HEK293 (cell line): ENCODE measurements at regions not wholly inside any gene's neighbourhood (a gene's known extent, or its start where the extent isn't known, plus 50 kb on each side); places are given as distances from the start of the nearest gene placed in this dataset.

Source experiments
- CTCF ChIA-PET: fragments of 350-600 bp; formaldehyde crosslinking; extraction: SDS; loops from one replicate; lab custom pipeline; 2021; ENCODE audit warnings: antibody characterized with exemption; lab: Yijun Ruan, JAX
- POLR2A ChIA-PET: fragments of 300-600 bp; formaldehyde crosslinking; extraction: SDS; loops from one replicate; lab custom pipeline; 2020; ENCODE audit warnings: antibody characterized with exemption, inconsistent platforms; lab: Yijun Ruan, JAX
- H3K27ac ChIP-seq: fragments of 200-500 bp; sonication (Bioruptor generic); 2 replicates; pipeline ENCODE4 v1.5.1; 2014; ENCODE audit warnings: low read depth, low read length, control low read depth, inconsistent platforms; ENCODE audit errors: extremely low read depth
- H3K36me3 ChIP-seq, 2 experiments: fragments of 200-500 bp in 1 of 2; sonication (Bioruptor generic) in 1 of 2; 1 replicate in 1 of 2; 2 replicates in 1 of 2; pipeline ENCODE4 v1.5.1; 2014 to 2017; ENCODE audit warnings: inconsistent platforms in 2 of 2, low read length in 2 of 2; ENCODE audit not compliant: control insufficient read depth in 2 of 2, insufficient read depth in 1 of 2
- H3K4me1 ChIP-seq: fragments of 200-500 bp; sonication (Bioruptor generic); 2 replicates; pipeline ENCODE4 v1.5.1; 2014; ENCODE audit warnings: mild to moderate bottlenecking, low read length, inconsistent platforms; ENCODE audit not compliant: control insufficient read depth, insufficient read depth
- H3K4me3 ChIP-seq: 2 replicates; pipeline ENCODE4 v1.5.1; 2011; ENCODE audit warnings: low read depth, mild to moderate bottlenecking, control low read depth, low read length, moderate library complexity
- H3K9me3 ChIP-seq: fragments of 200-500 bp; sonication (Bioruptor generic); 2 replicates; pipeline ENCODE4 v1.5.1; 2014; ENCODE audit warnings: low read depth, low read length, inconsistent platforms; ENCODE audit not compliant: control insufficient read depth, insufficient read depth
- MZF1 ChIP-seq: fragments of 450-650 bp; formaldehyde crosslinking; IDR thresholded peaks from 2 replicates; pipeline ENCODE4 v1.5.1; 2017; ENCODE audit warnings: missing biosample characterization, missing genetic modification characterization, borderline replicate concordance
- SALL2 ChIP-seq: fragments of 450-650 bp; formaldehyde crosslinking; IDR thresholded peaks from 2 replicates; pipeline ENCODE4 v1.5.0; 2017; ENCODE audit warnings: missing biosample characterization, mild to moderate bottlenecking, missing genetic modification characterization, borderline replicate concordance
- SP2 ChIP-seq: fragments of 450-650 bp; formaldehyde crosslinking; IDR thresholded peaks from 2 replicates; pipeline ENCODE4 v1.5.1; 2016; ENCODE audit warnings: missing biosample characterization, missing genetic modification characterization
- YY2 ChIP-seq: fragments of 450-650 bp; formaldehyde crosslinking; IDR thresholded peaks from 2 replicates; pipeline ENCODE4 v1.5.1; 2016; ENCODE audit warnings: missing biosample characterization, missing genetic modification characterization
- ZBTB1 ChIP-seq: fragments of 450-650 bp; formaldehyde crosslinking; IDR thresholded peaks from 2 replicates; pipeline ENCODE4 v1.5.1; 2016; ENCODE audit warnings: missing biosample characterization, missing genetic modification characterization
- ZBTB7A ChIP-seq: fragments of 450-650 bp; formaldehyde crosslinking; IDR thresholded peaks from 2 replicates; pipeline ENCODE4 v1.5.1; 2016; ENCODE audit warnings: low read depth, missing biosample characterization, missing genetic modification characterization
- ZNF132 ChIP-seq: fragments of 450-650 bp; formaldehyde crosslinking; IDR thresholded peaks from 2 replicates; pipeline ENCODE4 v1.5.1; 2017; ENCODE audit warnings: missing biosample characterization, missing genetic modification characterization, borderline replicate concordance
- ZNF146 ChIP-seq: fragments of 450-650 bp; formaldehyde crosslinking; IDR thresholded peaks from 2 replicates; pipeline ENCODE4 v1.5.1; 2016; ENCODE audit warnings: missing biosample characterization, missing genetic modification characterization
- ZNF175 ChIP-seq: fragments of 450-650 bp; formaldehyde crosslinking; IDR thresholded peaks from 2 replicates; pipeline ENCODE4 v1.5.1; 2016; ENCODE audit warnings: missing biosample characterization, missing genetic modification characterization
- ZNF2 ChIP-seq: fragments of 450-650 bp; formaldehyde crosslinking; IDR thresholded peaks from 2 replicates; pipeline ENCODE4 v1.5.1; 2016; ENCODE audit warnings: missing biosample characterization, missing genetic modification characterization
- ZNF223 ChIP-seq: fragments of 450-650 bp; formaldehyde crosslinking; IDR thresholded peaks from 2 replicates; pipeline ENCODE4 v1.5.1; 2016; ENCODE audit warnings: missing biosample characterization, missing genetic modification characterization
- ZNF48 ChIP-seq: fragments of 450-650 bp; formaldehyde crosslinking; IDR thresholded peaks from 2 replicates; pipeline ENCODE4 v1.5.1; 2016; ENCODE audit warnings: missing biosample characterization, missing genetic modification characterization
- ZNF514 ChIP-seq: fragments of 450-650 bp; formaldehyde crosslinking; IDR thresholded peaks from 2 replicates; pipeline ENCODE4 v1.5.1; 2016; ENCODE audit warnings: missing biosample characterization, missing genetic modification characterization
- ZNF707 ChIP-seq: fragments of 450-650 bp; formaldehyde crosslinking; IDR thresholded peaks from 2 replicates; pipeline ENCODE4 v1.5.1; 2016; ENCODE audit warnings: missing biosample characterization, missing genetic modification characterization
- ZNF777 ChIP-seq: fragments of 450-650 bp; formaldehyde crosslinking; IDR thresholded peaks from 2 replicates; pipeline ENCODE4 v1.5.1; 2017; ENCODE audit warnings: missing biosample characterization, missing genetic modification characterization, borderline replicate concordance
- ZNF830 ChIP-seq: fragments of 450-650 bp; IDR thresholded peaks from 2 replicates; pipeline ENCODE4 v1.5.0; 2018; ENCODE audit warnings: missing biosample characterization, missing genetic modification characterization, low read depth, mild to moderate bottlenecking, moderate library complexity
- ZSCAN16 ChIP-seq: fragments of 450-650 bp; formaldehyde crosslinking; IDR thresholded peaks from 2 replicates; pipeline ENCODE4 v1.5.1; 2016; ENCODE audit warnings: missing biosample characterization, missing genetic modification characterization
- TF ChIP-seq, protein P1 (sequence below): fragments of 450-650 bp; formaldehyde crosslinking; IDR thresholded peaks from 2 replicates; pipeline ENCODE4 v1.5.1; 2017; ENCODE audit warnings: missing biosample characterization, missing genetic modification characterization
- TF ChIP-seq, protein P2 (sequence below): fragments of 450-650 bp; formaldehyde crosslinking; conservative IDR thresholded peaks from 2 replicates; pipeline ENCODE4 v1.5.1; 2016; ENCODE audit warnings: low read depth, missing biosample characterization, missing genetic modification characterization
- TF ChIP-seq, protein P3 (sequence below): fragments of 450-650 bp; formaldehyde crosslinking; IDR thresholded peaks from 2 replicates; pipeline ENCODE4 v1.5.1; 2016; ENCODE audit warnings: missing biosample characterization, missing genetic modification characterization
- TF ChIP-seq, protein P4 (sequence below): fragments of 450-650 bp; formaldehyde crosslinking; IDR thresholded peaks from 2 replicates; pipeline ENCODE4 v1.5.1; 2016; ENCODE audit warnings: missing biosample characterization, missing genetic modification characterization

DNA sequence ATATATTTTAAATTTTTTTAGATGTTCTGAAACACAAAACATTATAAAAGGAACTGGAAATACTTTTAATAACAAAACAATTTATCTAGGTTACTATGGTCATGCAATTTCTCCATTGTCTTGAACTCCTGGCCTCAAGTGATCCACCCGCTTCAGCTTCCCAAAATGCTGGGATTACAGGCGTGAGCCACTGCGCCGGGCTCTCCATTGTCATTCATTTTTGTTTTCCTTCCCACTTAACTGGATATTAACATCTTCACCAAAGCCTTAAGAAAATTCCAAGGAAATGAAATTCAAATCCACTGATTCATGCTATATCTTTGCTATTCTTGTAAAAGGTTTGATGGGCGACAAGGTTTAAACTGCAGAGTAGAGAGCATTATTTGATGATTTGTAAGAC is 279.5 kb upstream of the PKN2 start (continued):
- TF ChIP-seq, protein P1, sequence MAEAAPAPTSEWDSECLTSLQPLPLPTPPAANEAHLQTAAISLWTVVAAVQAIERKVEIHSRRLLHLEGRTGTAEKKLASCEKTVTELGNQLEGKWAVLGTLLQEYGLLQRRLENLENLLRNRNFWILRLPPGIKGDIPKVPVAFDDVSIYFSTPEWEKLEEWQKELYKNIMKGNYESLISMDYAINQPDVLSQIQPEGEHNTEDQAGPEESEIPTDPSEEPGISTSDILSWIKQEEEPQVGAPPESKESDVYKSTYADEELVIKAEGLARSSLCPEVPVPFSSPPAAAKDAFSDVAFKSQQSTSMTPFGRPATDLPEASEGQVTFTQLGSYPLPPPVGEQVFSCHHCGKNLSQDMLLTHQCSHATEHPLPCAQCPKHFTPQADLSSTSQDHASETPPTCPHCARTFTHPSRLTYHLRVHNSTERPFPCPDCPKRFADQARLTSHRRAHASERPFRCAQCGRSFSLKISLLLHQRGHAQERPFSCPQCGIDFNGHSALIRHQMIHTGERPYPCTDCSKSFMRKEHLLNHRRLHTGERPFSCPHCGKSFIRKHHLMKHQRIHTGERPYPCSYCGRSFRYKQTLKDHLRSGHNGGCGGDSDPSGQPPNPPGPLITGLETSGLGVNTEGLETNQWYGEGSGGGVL (tag by site-specific recombination) = no peak
- TF ChIP-seq, protein P2, sequence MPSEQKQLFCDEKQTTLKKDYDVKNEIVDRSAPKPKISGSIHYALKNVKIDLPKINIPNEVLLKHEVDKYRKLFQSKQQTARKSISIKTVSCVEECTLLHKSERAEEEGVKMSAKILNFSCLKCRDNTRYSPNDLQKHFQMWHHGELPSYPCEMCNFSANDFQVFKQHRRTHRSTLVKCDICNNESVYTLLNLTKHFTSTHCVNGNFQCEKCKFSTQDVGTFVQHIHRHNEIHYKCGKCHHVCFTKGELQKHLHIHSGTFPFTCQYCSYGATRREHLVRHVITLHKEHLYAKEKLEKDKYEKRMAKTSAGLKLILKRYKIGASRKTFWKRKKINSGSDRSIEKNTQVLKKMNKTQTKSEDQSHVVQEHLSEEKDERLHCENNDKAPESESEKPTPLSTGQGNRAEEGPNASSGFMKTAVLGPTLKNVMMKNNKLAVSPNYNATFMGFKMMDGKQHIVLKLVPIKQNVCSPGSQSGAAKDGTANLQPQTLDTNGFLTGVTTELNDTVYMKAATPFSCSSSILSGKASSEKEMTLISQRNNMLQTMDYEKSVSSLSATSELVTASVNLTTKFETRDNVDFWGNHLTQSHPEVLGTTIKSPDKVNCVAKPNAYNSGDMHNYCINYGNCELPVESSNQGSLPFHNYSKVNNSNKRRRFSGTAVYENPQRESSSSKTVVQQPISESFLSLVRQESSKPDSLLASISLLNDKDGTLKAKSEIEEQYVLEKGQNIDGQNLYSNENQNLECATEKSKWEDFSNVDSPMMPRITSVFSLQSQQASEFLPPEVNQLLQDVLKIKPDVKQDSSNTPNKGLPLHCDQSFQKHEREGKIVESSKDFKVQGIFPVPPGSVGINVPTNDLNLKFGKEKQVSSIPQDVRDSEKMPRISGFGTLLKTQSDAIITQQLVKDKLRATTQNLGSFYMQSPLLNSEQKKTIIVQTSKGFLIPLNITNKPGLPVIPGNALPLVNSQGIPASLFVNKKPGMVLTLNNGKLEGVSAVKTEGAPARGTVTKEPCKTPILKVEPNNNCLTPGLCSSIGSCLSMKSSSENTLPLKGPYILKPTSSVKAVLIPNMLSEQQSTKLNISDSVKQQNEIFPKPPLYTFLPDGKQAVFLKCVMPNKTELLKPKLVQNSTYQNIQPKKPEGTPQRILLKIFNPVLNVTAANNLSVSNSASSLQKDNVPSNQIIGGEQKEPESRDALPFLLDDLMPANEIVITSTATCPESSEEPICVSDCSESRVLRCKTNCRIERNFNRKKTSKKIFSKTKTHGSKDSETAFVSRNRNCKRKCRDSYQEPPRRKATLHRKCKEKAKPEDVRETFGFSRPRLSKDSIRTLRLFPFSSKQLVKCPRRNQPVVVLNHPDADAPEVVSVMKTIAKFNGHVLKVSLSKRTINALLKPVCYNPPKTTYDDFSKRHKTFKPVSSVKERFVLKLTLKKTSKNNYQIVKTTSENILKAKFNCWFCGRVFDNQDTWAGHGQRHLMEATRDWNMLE (tag by site-specific recombination) = no peak
- TF ChIP-seq SALL2 = no peak
- TF ChIP-seq, all 188 proteins: peak for 0

DNA sequence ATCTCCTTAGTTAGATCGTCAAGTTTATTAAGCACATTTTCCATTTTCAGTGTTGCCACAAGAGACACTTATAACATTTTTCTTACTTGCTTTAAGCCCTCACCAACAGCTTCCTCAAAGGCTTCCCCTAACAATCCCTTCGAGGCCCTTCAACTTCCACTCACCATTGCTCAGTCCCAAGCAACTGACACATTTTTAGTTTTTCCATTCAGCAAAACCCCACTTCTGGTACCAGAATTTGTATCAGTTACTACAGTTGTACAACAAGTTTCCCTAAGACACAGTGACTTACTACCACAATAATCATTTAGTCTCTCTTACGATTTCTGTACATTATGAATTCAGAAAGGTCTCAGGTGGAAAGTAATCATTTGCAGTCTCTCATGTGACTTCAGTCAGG is 276.8 kb upstream of the PKN2 start:
- no peaks in the 10 kb centered on the region for H3K4me1 ChIP-seq
- H3K36me3 ChIP-seq = no peaks in the 10 kb centered on the region
- H3K9me3 ChIP-seq = no peaks in the 10 kb centered on the region
- POLR2A ChIA-PET = no interaction called here
- TF ChIP-seq, protein P3, sequence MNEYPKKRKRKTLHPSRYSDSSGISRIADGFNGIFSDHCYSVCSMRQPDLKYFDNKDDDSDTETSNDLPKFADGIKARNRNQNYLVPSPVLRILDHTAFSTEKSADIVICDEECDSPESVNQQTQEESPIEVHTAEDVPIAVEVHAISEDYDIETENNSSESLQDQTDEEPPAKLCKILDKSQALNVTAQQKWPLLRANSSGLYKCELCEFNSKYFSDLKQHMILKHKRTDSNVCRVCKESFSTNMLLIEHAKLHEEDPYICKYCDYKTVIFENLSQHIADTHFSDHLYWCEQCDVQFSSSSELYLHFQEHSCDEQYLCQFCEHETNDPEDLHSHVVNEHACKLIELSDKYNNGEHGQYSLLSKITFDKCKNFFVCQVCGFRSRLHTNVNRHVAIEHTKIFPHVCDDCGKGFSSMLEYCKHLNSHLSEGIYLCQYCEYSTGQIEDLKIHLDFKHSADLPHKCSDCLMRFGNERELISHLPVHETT (tag by site-specific recombination) = no peak
- no peak for TF ChIP-seq ZNF48 (tag by site-specific recombination)
- TF ChIP-seq ZNF707 = peak; percentile 77
- no peak for TF ChIP-seq ZNF223 (tag by site-specific recombination)
- TF ChIP-seq ZNF2 (tag by site-specific recombination) = no peak
- no peak overlapping the region for H3K4me3 ChIP-seq
- CTCF ChIA-PET = no interaction called here
- H3K27ac ChIP-seq = no peak overlapping the region

DNA sequence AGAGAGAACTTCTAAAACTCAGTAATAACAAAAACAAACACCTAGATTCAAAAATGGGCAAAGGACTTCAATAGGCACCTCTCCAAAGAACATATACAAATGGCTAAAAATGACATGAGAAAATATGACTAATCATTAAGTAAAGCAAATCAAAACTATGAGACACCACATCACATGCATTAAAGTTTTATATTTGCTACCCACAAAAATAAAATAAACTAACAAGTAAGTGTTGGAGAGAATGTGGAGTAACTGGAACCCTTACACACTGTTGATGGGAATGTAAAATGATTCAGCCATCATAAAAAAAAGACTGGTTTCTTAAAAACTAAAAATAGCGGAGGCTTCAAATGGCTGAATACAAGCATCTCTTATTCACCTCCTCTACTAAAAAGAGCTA is 262.1 kb upstream of the PKN2 start:
- POLR2A ChIA-PET = no interaction called here
- H3K4me1 ChIP-seq = no peaks in the 10 kb centered on the region
- TF ChIP-seq ZNF175 (tag by site-specific recombination) (no peak), ZNF514 (tag by site-specific recombination) (no peak), ZBTB7A (no peak), ZNF132 (tag by site-specific recombination) (no peak), ZSCAN16 (tag by site-specific recombination) (no peak), SP2 (tag by site-specific recombination) (no peak), ZNF830 (tag by site-specific recombination) (no peak), ZNF777 (tag by site-specific recombination) (no peak), YY2 (tag by site-specific recombination) (no peak), ZNF146 (no peak), ZBTB1 (tag by site-specific recombination) (no peak), MZF1 (no peak)
- TF ChIP-seq, protein P4, sequence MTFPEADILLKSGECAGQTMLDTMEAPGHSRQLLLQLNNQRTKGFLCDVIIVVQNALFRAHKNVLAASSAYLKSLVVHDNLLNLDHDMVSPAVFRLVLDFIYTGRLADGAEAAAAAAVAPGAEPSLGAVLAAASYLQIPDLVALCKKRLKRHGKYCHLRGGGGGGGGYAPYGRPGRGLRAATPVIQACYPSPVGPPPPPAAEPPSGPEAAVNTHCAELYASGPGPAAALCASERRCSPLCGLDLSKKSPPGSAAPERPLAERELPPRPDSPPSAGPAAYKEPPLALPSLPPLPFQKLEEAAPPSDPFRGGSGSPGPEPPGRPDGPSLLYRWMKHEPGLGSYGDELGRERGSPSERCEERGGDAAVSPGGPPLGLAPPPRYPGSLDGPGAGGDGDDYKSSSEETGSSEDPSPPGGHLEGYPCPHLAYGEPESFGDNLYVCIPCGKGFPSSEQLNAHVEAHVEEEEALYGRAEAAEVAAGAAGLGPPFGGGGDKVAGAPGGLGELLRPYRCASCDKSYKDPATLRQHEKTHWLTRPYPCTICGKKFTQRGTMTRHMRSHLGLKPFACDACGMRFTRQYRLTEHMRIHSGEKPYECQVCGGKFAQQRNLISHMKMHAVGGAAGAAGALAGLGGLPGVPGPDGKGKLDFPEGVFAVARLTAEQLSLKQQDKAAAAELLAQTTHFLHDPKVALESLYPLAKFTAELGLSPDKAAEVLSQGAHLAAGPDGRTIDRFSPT (tag by site-specific recombination) = no peak

More for the DNA sequence above, 262.1 kb upstream of the PKN2 start:
- Histone ChIP-seq H3K27ac (no peak overlapping the region), H3K4me3 (no peak overlapping the region), H3K36me3 (no peaks in the 10 kb centered on the region), H3K9me3 (no peaks in the 10 kb centered on the region)
- CTCF ChIA-PET = no interaction called here
